ENCODE measurements at regions not wholly inside any gene's neighbourhood (a gene's known extent, or its start where the extent isn't known, plus 50 kb on each side); places are given as distances from the start of the nearest gene placed in this dataset.

DNA sequence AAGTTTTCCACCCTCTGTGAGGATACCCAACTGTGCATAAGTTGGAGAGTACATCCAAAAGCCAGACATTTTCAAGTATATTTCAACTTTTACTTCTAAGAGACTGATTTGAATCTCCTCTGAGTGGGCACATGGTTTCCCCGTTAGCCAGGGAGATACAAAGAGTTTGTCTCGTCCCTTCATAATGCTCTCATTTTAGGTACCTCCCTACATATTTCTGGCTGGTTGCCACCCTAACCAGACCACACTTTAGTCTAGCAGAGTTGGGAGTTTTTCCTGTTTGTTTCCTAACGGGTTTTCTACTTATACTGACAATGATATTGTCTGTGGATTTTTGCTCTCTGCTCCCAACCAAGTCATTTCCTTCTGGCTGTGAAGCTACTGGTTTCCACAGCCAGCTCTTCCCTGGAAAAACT lies 180.3 kb downstream of the CCDC71L start:
- DNase-seq, result no peak

DNA sequence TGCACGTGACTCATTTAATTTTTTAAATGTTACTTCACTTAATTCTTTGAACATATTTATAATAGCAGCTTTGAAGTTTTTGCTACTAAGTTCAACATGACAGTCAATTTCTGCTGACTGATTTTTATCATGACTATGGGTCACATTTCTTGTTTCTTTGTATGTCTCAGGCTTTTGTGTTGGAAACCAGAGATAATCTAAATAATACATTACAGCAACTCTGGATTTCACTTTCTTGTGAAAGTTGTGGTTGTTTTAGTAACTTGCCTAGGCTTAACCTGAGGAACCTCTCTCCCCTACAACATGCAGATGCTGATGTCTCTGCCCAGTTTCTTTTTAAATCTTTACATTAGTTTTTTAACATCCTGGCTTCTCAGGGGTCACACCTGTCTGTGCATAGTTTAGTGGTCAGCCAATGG lies 180.8 kb downstream of the CCDC71L start:
- DNase-seq, result no peak

DNA sequence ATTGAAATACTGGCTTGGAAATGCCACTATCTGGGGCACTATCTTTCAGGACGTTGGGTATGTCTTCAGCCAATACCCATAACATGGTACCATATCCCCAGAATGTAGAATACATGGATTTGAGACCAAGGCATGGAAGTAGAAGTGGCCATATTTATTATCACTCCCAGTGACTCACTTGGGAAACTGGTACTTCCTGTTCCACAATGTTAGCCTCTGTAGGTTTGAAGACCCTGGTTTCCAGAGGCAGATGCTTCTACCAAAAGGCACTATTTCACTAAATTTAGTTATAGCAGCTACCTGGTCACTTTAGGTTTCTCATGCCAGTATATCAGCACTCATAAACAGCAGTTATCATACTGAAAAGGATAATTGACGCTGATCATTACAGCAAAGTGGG lies 184.2 kb downstream of the CCDC71L start:
- DNase-seq, result no peak

DNA sequence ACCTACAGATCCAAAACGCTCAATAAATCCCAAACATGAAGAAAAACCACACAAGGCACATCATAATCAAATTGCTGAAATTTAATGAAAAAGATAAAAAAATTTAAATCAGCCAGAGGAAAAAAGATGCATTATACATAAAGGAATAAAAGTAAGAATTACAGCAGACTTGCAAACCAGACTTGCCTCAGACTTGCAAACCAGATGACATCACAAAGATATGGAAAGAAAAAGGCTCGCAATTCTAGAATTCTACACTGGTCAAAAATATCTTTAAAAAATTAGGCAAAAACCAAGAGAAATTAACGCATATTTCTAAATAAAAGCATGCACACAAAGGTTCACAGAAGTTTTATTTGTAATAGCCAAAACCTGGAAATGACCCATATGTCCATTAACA lies 188.0 kb upstream of the NAMPT start:
- no peak for DNase-seq

DNA sequence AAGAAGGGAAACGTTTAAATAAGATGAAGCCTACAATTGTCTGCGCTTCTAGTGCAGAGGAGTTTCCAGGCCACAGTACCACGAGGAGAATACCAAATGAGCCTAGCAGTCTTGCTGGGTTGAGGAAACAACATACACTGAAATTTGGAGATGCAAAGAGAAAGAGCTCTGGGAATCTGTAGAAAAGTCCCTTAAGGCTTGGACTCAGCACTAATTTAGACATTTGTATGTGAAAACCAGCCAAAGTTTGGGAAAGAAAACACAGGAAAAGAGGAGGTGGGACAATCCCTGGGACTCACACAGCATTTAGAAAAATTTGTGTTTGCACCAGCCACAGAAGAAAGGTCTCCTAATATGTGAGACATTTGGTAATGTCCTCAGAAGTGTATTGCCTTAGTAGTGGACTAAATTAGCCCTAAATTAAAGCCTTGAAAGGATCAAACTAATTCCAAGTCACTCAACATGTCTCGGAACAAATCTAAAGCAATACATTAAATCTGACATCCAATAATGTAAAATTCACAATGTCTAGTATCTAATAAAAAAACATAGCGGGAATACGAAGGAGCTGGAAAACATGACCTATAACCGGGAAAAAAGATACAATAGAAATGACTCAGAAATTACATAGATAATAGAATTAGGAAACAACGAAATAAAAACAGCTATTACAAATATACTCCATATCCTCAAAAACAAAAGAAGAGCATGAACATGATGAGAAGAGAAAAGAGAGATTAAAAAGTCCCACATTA lies 187.1 kb upstream of the NAMPT start:
- DNase-seq, result no peak

GRCh38 chr7:106471021-106471420 lies 186.2 kb upstream of the NAMPT start:
- no peak for DNase-seq

GRCh38 chr7:106466867-106467266 lies 182.1 kb upstream of the NAMPT start:
- DNase-seq, result no peak

DNA sequence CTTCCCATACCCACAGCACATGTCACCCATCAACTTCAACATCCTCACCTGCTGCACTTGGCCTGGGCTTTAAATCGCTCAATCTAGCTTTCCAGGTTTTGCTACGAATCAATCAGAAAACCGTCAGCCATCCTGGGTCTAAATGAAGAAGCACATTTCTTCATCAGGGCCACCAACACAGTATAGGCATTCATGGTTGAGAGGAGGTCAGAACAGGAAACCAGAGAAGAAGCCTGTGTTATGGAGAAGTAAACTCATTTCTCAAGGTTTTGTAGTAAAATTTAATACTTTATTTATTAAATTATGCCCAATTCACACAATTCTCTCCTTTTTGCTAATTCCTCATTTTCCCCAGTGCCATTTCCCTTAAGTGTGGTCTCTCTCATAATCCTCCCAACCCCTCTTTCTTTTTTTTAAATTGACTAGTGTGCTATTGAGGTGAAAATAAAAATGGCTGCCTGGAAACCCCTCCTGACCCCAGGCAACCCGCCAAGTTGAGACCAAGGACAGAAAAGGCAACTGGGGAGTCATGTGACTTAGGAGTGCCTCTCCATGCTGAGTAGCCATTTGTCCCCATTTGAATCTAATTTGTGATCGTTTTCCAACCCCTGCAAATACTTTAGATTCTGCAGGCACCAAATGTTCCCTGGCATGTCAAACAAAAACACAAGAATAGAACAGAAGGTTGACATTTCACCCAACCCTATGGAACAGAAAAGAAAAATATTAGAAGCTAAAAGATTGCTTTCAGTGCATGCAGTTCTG lies 181.1 kb upstream of the NAMPT start:
- DNase-seq, result no peak

GRCh38 chr7:106464651-106465050 lies 179.9 kb upstream of the NAMPT start:
- no peak for DNase-seq

GRCh38 chr7:106463851-106464611 lies 179.2 kb upstream of the NAMPT start:
- no peak for DNase-seq

GRCh38 chr7:106462914-106463482 lies 178.2 kb upstream of the NAMPT start:
- no peak for DNase-seq

GRCh38 chr7:106462365-106462859 lies 177.6 kb upstream of the NAMPT start:
- no peak for DNase-seq

DNA sequence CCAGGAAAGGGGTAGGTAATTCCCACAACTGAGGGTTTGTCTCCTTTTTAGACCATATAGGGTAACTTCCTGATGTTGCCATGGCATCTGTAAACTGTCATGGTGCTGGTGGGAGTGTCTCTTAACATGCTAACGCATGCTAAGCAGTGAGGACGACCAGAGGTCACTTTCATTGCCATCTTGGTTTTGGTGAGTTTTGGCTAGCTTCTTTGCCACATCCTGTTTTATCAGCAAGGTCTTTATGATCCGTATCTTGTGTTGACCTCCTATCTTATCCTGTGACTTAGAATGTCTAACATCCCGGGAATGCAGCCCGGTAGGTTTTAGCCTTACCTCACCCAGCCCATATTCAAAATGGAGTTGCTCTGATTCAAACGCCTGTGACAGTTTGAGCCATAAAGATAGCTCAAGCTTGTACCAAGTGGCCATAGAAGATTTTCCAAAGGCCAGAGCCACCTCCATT lies 176.0 kb upstream of the NAMPT start:
- no peak for DNase-seq

GRCh38 chr7:106459397-106460072 lies 174.8 kb upstream of the NAMPT start:
- no peak for DNase-seq

- no peak for DNase-seq
These were observed 172.9 kb upstream of the NAMPT start for GRCh38 chr7:106457678-106458077.

DNA sequence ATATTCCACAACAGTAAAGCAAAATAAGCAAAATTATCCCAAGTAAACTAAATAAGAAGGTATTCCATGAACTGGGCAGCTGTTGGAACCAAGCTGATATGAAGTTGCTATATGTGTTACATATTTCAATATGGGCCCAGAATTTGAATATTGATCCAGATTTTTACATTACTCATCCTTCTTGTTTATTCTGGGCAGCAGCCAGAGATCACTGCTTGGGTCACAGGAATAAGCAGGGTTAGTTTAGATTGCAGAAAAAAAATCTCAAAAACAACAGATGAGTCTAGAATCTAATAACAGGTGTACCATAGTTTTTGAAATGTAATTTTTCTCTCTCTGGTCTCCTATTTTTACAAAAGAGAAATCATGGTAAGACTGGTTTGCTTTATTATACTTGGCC lies 171.5 kb upstream of the NAMPT start:
- DNase-seq, result no peak

- DNase-seq, result no peak
These were observed 167.5 kb upstream of the NAMPT start for GRCh38 chr7:106452031-106452851.

GRCh38 chr7:106451171-106451570 lies 166.4 kb upstream of the NAMPT start:
- DNase-seq, result no peak

DNA sequence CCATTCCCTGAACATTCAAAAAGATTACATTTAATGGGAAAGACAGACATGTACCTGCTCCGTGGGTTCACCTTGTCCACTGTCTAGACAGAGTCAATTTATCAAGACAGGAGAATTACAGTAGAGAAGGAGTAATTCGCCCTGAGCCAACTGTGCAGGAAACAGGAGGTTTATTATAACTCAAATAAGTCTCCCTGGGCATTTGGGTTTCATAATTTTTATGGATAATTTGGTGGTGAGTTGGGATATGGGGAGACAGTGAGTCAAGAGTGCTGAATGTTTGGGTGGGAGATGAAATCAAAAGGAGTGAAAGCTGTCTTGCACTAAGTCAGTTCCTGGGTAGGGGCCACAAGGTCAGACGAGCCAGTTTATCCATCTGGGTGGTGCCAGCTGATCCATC lies 165.9 kb upstream of the NAMPT start:
- DNase-seq, result no peak

- no peak for DNase-seq
These were observed 164.4 kb upstream of the NAMPT start for GRCh38 chr7:106448992-106449859.
